Astrocyte (in vitro differentiated cells and primary cell): ENCODE measurements at regions not wholly inside any gene's neighbourhood (a gene's known extent, or its start where the extent isn't known, plus 50 kb on each side); places are given as distances from the start of the nearest gene placed in this dataset.

Experiments used
- CTCF ChIP-seq: IDR thresholded peaks from 2 replicates; pipeline ENCODE4 v1.5.1; 2011; ENCODE audit warnings: low read depth, mild to moderate bottlenecking, inconsistent platforms, low read length, moderate library complexity; ENCODE audit not compliant: insufficient read depth
- EZH2 ChIP-seq: IDR thresholded peaks from 2 replicates; pipeline ENCODE4 v1.6.1; 2012; ENCODE audit warnings: mild to moderate bottlenecking, low read length, inconsistent platforms; ENCODE audit not compliant: insufficient read depth

GRCh38 chr12:115355301-115355700 is 671.3 kb upstream of the TBX3 start:
- no peak for TF ChIP-seq CTCF
- no peak for TF ChIP-seq EZH2
